MM.1S (cell line): ENCODE measurements at regions not wholly inside any gene's neighbourhood (a gene's known extent, or its start where the extent isn't known, plus 50 kb on each side); places are given as distances from the start of the nearest gene placed in this dataset.

Experiments used
- DNase-seq: peaks from one replicate; pipeline ENCODE4 v3.0.0-alpha.2; 2015
- H2AFZ ChIP-seq: fragments of 300-600 bp; sonication (generic); 2 replicates; pipeline ENCODE4 v1.6.0; 2016; ENCODE audit warnings: antibody characterized with exemption, low read length
- H3F3A ChIP-seq: fragments of 300-600 bp; sonication (generic); 2 replicates; pipeline ENCODE4 v1.6.1; 2016; ENCODE audit warnings: mild to moderate bottlenecking, antibody characterized with exemption, low read length, moderate library complexity, mixed read lengths; ENCODE audit not compliant: insufficient read depth
- H3K27ac ChIP-seq: fragments of 300-600 bp; sonication (generic); 2 replicates; pipeline ENCODE4 v1.5.1; 2016; ENCODE audit warnings: mild to moderate bottlenecking, low read length
- H3K27me3 ChIP-seq: fragments of 300-600 bp; sonication (generic); replicated peaks from 2 replicates; pipeline ENCODE4 v1.6.0; 2016; ENCODE audit warnings: low read length; ENCODE audit not compliant: insufficient read depth
- H3K36me3 ChIP-seq: fragments of 300-600 bp; sonication (generic); replicated peaks from 2 replicates; pipeline ENCODE4 v1.6.1; 2016; ENCODE audit warnings: mild to moderate bottlenecking, low read length, mixed read lengths; ENCODE audit not compliant: insufficient read depth
- H3K4me1 ChIP-seq: fragments of 300-600 bp; sonication (generic); 2 replicates; pipeline ENCODE4 v1.6.1; 2016; ENCODE audit warnings: low read length, mixed read lengths
- H3K4me2 ChIP-seq: fragments of 300-600 bp; sonication (generic); 2 replicates; pipeline ENCODE4 v1.6.0; 2016; ENCODE audit warnings: low read depth, low read length
- H3K4me3 ChIP-seq: fragments of 300-600 bp; sonication (generic); 2 replicates; pipeline ENCODE4 v1.5.1; 2016; ENCODE audit warnings: low read length, mixed read lengths
- H3K79me2 ChIP-seq: fragments of 300-600 bp; sonication (generic); 2 replicates; pipeline ENCODE4 v1.6.1; 2016; ENCODE audit warnings: mixed run types, low read length, mixed read lengths
- H3K9ac ChIP-seq: fragments of 300-600 bp; sonication (generic); 2 replicates; pipeline ENCODE4 v1.6.1; 2016; ENCODE audit warnings: low read length, mixed read lengths
- H3K9me2 ChIP-seq: fragments of 300-600 bp; sonication (generic); replicated peaks from 2 replicates; pipeline ENCODE4 v1.6.1; 2016; ENCODE audit warnings: mild to moderate bottlenecking, low read length, mixed read lengths; ENCODE audit not compliant: insufficient read depth
- H3K9me3 ChIP-seq: fragments of 300-600 bp; sonication (generic); replicated peaks from 2 replicates; pipeline ENCODE4 v1.6.1; 2016; ENCODE audit warnings: mild to moderate bottlenecking, low read length, mixed read lengths; ENCODE audit not compliant: insufficient read depth
- H4K20me1 ChIP-seq: fragments of 300-600 bp; sonication (generic); 2 replicates; pipeline ENCODE4 v1.6.1; 2016; ENCODE audit warnings: mild to moderate bottlenecking, low read length, moderate library complexity, mixed read lengths; ENCODE audit not compliant: insufficient read depth
- CTCF ChIP-seq: fragments of 300-600 bp; sonication (generic); IDR thresholded peaks from 2 replicates; pipeline ENCODE4 v1.5.1; 2016; ENCODE audit warnings: antibody characterized with exemption, low read length, mixed read lengths
- EZH2 ChIP-seq: fragments of 300-600 bp; sonication (generic); optimal IDR thresholded peaks from 2 replicates; pipeline ENCODE3; 2017; ENCODE audit warnings: low read depth, mild to moderate bottlenecking, antibody characterized with exemption, low read length, mixed read lengths
- EZH2phosphoT487 ChIP-seq: fragments of 300-600 bp; sonication (generic); IDR thresholded peaks from 2 replicates; pipeline ENCODE4 v1.6.1; 2018; ENCODE audit warnings: antibody characterized with exemption, low read length

GRCh38 chr6:12392490-12392889, 102.3 kb downstream of the EDN1 start:
- DNase-seq: no peak
- Histone ChIP-seq H3K4me3 (no peak overlapping the region), H3K79me2 (no peaks in the 10 kb centered on the region), H3K9ac (no peak overlapping the region), H3F3A (no peaks in the 10 kb centered on the region), H3K9me2 (no peaks in the 10 kb centered on the region), H3K4me1 (no peaks in the 10 kb centered on the region), H3K27me3 (no peaks in the 10 kb centered on the region), H3K36me3 (no peaks in the 10 kb centered on the region), H4K20me1 (no peaks in the 10 kb centered on the region), H3K27ac (no peak overlapping the region), H3K4me2 (no peak overlapping the region), H3K9me3 (no peaks in the 10 kb centered on the region), H2AFZ (no peak overlapping the region)
- TF ChIP-seq EZH2: no peak
- no peak for TF ChIP-seq EZH2phosphoT487
- no peak for TF ChIP-seq CTCF

- Histone ChIP-seq H3K79me2 (no peaks in the 10 kb centered on the region), H3K27ac (no peak overlapping the region), H3K9me3 (no peaks in the 10 kb centered on the region), H4K20me1 (no peaks in the 10 kb centered on the region), H3K36me3 (no peaks in the 10 kb centered on the region), H3K4me1 (no peaks in the 10 kb centered on the region), H3K4me3 (no peak overlapping the region), H3K9me2 (no peaks in the 10 kb centered on the region), H3K9ac (no peak overlapping the region), H3K27me3 (no peaks in the 10 kb centered on the region), H3K4me2 (no peak overlapping the region), H3F3A (no peaks in the 10 kb centered on the region), H2AFZ (no peak overlapping the region)
- DNase-seq: no peak
- no peak for TF ChIP-seq CTCF
- TF ChIP-seq EZH2phosphoT487: no peak
- no peak for TF ChIP-seq EZH2
These were observed 102.9 kb downstream of the EDN1 start for GRCh38 chr6:12393100-12393499.

- H3K9me2 ChIP-seq: no peaks in the 10 kb centered on the region
- no peak overlapping the region for H3K9ac ChIP-seq
- no peak for DNase-seq
- H3K79me2 ChIP-seq: no peaks in the 10 kb centered on the region
- H3F3A ChIP-seq: no peaks in the 10 kb centered on the region
- H3K27ac ChIP-seq: no peak overlapping the region
- no peaks in the 10 kb centered on the region for H3K9me3 ChIP-seq
- no peak overlapping the region for H2AFZ ChIP-seq
- H3K4me3 ChIP-seq: no peak overlapping the region
- H3K4me1 ChIP-seq: no peaks in the 10 kb centered on the region
- H3K27me3 ChIP-seq: no peaks in the 10 kb centered on the region
- no peaks in the 10 kb centered on the region for H3K36me3 ChIP-seq
- no peak for TF ChIP-seq CTCF
- TF ChIP-seq EZH2: no peak
- no peak for TF ChIP-seq EZH2phosphoT487
- no peaks in the 10 kb centered on the region for H4K20me1 ChIP-seq
- H3K4me2 ChIP-seq: no peak overlapping the region
These were observed 104.0 kb downstream of the EDN1 start for GRCh38 chr6:12394170-12394569.

GRCh38 chr6:12395898-12396297, 105.7 kb downstream of the EDN1 start:
- H3K4me1 ChIP-seq: no peaks in the 10 kb centered on the region
- H3K9me3 ChIP-seq: no peaks in the 10 kb centered on the region
- no peaks in the 10 kb centered on the region for H3K36me3 ChIP-seq
- no peaks in the 10 kb centered on the region for H3F3A ChIP-seq
- H3K4me2 ChIP-seq: no peak overlapping the region
- no peak for TF ChIP-seq CTCF
- no peak for TF ChIP-seq EZH2
- TF ChIP-seq EZH2phosphoT487: no peak
- no peak for DNase-seq
- no peak overlapping the region for H3K4me3 ChIP-seq
- H3K27ac ChIP-seq: no peak overlapping the region
- H3K79me2 ChIP-seq: no peaks in the 10 kb centered on the region
- H3K9me2 ChIP-seq: no peaks in the 10 kb centered on the region
- H3K9ac ChIP-seq: no peak overlapping the region
- H4K20me1 ChIP-seq: no peaks in the 10 kb centered on the region
- H3K27me3 ChIP-seq: no peaks in the 10 kb centered on the region
- H2AFZ ChIP-seq: no peak overlapping the region
